ENCODE measurements at regions not wholly inside any gene's neighbourhood (a gene's known extent, or its start where the extent isn't known, plus 50 kb on each side); places are given as distances from the start of the nearest gene placed in this dataset.
"Not testable (repeated sequence)": the region's sequence is repeated elsewhere in the genome, so short reads cannot be mapped to it uniquely, and the experiment has no call there.

DNA sequence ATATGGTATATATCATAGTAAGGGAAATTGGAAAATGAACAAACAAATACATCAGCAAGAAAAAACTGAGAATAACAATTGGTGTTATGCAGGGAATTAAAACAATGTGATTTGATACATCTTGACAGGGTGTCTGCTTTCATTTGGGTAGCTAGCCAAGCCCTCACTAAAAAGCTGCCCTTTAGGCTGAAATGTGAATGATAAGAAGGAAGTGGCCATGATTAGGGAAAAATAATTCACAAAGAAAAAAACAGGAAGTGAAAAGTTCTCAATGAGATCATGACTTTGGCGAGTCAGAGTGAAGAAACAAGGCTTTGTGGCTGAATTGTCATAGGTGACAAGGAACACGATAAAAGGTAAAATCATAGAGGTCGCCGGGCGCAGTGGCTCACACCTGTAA, 675.8 kb upstream of the SLIT2 start:
- no peak for TF ChIP-seq POLR2AphosphoS5 (IDR thresholded peaks at IDR 0.05)
- no peak for TF ChIP-seq EP300 (IDR thresholded peaks at IDR 0.05)
- peak in 1 of 2 donors; percentile 32 for DNase-seq
- Histone ChIP-seq H3K27me3 (no peaks in the 10 kb centered on the region), H3K4me3 (no peak overlapping the region), H3K4me1 (no peaks in the 10 kb centered on the region), H3K9me3 (no peaks in the 10 kb centered on the region), H3K36me3 (no peaks in the 10 kb centered on the region), H3K27ac (no peak overlapping the region)
- intact Hi-C loops (cut with DNase I; ENCODE audit: low total_unique reads), result no loop called here
- 76 to 92% (median 84%) methylated on average over 5 of the region's 5 CpGs for WGBS, 5 donors

DNA sequence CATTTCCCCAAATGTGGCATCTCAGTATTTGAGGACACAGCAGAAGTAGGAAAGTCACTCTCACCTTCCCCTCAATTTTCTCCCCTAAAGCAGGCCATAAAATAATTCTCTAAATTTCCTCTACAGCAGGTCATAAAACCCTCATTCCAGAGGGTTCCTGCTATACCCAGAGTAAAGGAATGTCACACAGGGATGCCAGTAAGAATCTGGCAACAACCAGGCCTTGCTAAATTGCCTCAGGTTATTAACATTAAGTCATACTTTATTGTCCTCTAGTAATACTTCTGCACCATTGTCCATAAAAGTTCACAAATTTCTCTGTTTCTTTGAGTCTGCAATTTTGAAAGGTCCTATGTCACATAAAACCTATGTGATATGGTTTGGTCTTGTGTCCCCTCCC, 685.7 kb upstream of the SLIT2 start:
- Histone ChIP-seq H3K27me3 (no peaks in the 10 kb centered on the region), H3K27ac (no peak overlapping the region), H3K36me3 (no peaks in the 10 kb centered on the region), H3K4me3 (no peak overlapping the region), H3K4me1 (no peaks in the 10 kb centered on the region), H3K9me3 (peaks cover 0 to 3% (median 0%) of the 10 kb centered on the region in 4 donors)
- TF ChIP-seq POLR2A (IDR thresholded peaks at IDR 0.05) (no peak), POLR2AphosphoS5 (IDR thresholded peaks at IDR 0.05) (no peak), EP300 (IDR thresholded peaks at IDR 0.05) (no peak)
- TF ChIP-seq, protein P1, sequence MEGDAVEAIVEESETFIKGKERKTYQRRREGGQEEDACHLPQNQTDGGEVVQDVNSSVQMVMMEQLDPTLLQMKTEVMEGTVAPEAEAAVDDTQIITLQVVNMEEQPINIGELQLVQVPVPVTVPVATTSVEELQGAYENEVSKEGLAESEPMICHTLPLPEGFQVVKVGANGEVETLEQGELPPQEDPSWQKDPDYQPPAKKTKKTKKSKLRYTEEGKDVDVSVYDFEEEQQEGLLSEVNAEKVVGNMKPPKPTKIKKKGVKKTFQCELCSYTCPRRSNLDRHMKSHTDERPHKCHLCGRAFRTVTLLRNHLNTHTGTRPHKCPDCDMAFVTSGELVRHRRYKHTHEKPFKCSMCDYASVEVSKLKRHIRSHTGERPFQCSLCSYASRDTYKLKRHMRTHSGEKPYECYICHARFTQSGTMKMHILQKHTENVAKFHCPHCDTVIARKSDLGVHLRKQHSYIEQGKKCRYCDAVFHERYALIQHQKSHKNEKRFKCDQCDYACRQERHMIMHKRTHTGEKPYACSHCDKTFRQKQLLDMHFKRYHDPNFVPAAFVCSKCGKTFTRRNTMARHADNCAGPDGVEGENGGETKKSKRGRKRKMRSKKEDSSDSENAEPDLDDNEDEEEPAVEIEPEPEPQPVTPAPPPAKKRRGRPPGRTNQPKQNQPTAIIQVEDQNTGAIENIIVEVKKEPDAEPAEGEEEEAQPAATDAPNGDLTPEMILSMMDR (IDR thresholded peaks at IDR 0.05), result no peak
- DNase-seq, result no peak
- intact Hi-C loops (cut with DNase I; ENCODE audit: low total_unique reads), result no loop called here

DNA sequence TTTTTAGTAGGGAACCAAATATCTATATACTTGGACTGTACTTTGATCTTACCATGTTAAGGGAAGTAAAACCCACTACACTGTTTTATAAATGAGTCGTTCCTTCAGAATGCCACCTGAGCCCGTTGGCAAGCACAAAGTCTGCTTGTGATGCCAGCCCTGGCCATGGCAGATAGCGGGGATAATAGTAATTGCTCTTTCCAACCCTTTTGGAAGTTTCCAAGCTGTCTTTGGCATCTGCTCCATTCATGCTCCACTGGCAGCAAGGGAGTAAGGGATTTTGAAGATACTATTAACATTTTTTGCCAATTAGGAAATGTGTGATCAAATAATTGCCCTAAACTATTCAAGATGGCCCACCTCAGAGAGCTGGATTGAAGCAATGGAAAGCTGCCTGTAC, 689.2 kb upstream of the SLIT2 start:
- no peak for DNase-seq
- H3K36me3 ChIP-seq, result no peaks in the 10 kb centered on the region
- H3K4me3 ChIP-seq, result no peak overlapping the region
- TF ChIP-seq EP300 (IDR thresholded peaks at IDR 0.05) (no peak), POLR2A (IDR thresholded peaks at IDR 0.05) (no peak), POLR2AphosphoS5 (IDR thresholded peaks at IDR 0.05) (no peak)
- no peaks in the 10 kb centered on the region for H3K27me3 ChIP-seq
- intact Hi-C loops (cut with DNase I; ENCODE audit: low total_unique reads), result no loop called here
- no peak overlapping the region for H3K27ac ChIP-seq
- H3K4me1 ChIP-seq, result no peaks in the 10 kb centered on the region
- H3K9me3 ChIP-seq, result peaks cover 0 to 3% (median 0%) of the 10 kb centered on the region in 4 donors
- WGBS, 5 donors, result 77 to 86% (median 81%) methylated on average over 3 of the region's 3 CpGs

DNA sequence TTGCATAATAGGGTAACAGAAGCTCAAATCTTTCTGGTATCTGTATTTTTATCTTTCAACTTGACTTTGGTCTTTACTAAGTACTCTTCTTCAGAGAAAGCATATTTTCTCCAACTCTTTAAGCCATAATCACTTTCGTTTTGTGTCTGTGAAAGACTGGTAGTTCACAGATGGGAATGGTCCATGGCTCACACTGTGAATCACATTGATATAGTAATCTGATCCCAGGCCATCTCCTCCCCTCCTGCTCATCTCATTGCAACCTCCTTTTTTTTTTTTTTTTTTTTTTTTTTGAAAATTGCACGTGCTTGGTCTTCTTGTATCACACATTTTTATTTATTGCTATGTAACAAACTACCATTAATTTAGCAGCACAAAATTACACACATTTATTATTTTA, 694.5 kb upstream of the SLIT2 start:
- H3K4me3 ChIP-seq, result no peak overlapping the region
- DNase-seq, result no peak
- H3K27ac ChIP-seq, result no peak overlapping the region
- TF ChIP-seq POLR2A (IDR thresholded peaks at IDR 0.05) (no peak), POLR2AphosphoS5 (IDR thresholded peaks at IDR 0.05) (no peak), EP300 (IDR thresholded peaks at IDR 0.05) (no peak)
- TF ChIP-seq, protein P1 (IDR thresholded peaks at IDR 0.05), result no peak
- no peaks in the 10 kb centered on the region for H3K4me1 ChIP-seq
- no peaks in the 10 kb centered on the region for H3K27me3 ChIP-seq
- intact Hi-C loops (cut with DNase I; ENCODE audit: low total_unique reads), result no loop called here
- no peaks in the 10 kb centered on the region for H3K9me3 ChIP-seq
- 64 to 76% (median 68%) methylated on average over 2 of the region's 2 CpGs for WGBS, 5 donors
- H3K36me3 ChIP-seq, result no peaks in the 10 kb centered on the region

DNA sequence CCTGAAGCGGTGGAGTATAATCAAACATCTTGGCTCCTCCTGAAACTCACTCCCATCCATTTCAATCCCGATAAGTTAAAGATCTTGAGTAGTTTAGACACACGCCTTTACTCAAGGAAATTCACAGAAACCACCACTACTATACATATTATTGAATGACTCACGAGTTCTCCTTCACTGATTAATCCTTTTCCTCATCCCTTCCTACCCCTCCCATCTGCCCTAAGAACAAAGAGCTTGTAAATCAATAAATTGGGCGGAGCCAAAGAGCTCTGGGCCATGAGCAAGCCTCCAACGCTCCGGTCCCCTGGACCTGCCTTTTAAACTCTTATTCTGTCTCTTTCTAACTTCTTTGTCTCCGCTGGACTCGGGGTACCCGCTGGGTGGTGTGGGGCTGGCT, 695.4 kb upstream of the SLIT2 start:
- DNase-seq; H3K27ac ChIP-seq; H3K36me3 ChIP-seq; intact Hi-C loops (cut with DNase I; ENCODE audit: low total_unique reads); H3K27me3 ChIP-seq; H3K4me3 ChIP-seq; H3K9me3 ChIP-seq; H3K4me1 ChIP-seq: not testable (repeated sequence)
- 71 to 84% (median 76%) methylated on average over 10 of the region's 10 CpGs for WGBS, 5 donors

DNA sequence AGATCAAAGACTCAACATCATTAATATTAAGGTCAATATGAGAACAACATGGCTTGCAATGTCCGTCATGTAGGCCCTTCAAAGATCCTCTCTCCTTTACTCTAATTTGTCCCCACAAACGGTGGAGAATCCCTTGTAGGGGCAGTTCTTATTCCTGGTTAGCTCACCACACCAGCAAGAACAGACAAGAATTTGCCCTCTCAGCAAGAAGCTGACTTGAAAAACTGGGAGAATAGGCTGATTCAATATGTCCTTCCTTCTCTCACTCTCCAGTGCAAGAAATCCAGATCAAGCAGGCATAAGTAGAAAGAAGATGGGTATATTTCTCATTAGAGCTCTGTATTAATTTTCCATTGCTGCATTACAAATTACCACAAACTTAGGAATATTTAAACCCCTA, 704.2 kb upstream of the SLIT2 start:
- Histone ChIP-seq H3K4me1 (no peaks in the 10 kb centered on the region), H3K4me3 (no peak overlapping the region), H3K27me3 (no peaks in the 10 kb centered on the region), H3K27ac (no peak overlapping the region), H3K36me3 (no peaks in the 10 kb centered on the region), H3K9me3 (no peaks in the 10 kb centered on the region)
- no peak for DNase-seq
- intact Hi-C loops (cut with DNase I; ENCODE audit: low total_unique reads), result no loop called here
- 58 to 70% (median 67%) methylated on average over 2 of the region's 2 CpGs for WGBS, 5 donors
- TF ChIP-seq, protein P1 (IDR thresholded peaks at IDR 0.05), result no peak
- TF ChIP-seq POLR2AphosphoS5 (IDR thresholded peaks at IDR 0.05), result no peak
- TF ChIP-seq POLR2A (IDR thresholded peaks at IDR 0.05), result no peak
- TF ChIP-seq EP300 (IDR thresholded peaks at IDR 0.05), result no peak
